ENCODE measurements at regions not wholly inside any gene's neighbourhood (a gene's known extent, or its start where the extent isn't known, plus 50 kb on each side); places are given as distances from the start of the nearest gene placed in this dataset.

- H3K4me3 Mint-ChIP-seq, result no peak overlapping the region
- H3K4me1 Mint-ChIP-seq, result no peaks in the 10 kb centered on the region
- no peak overlapping the region for H3K27ac Mint-ChIP-seq
- H3K36me3 Mint-ChIP-seq, result no peaks in the 10 kb centered on the region
- no peak for DNase-seq (ENCODE audit: low spot score in 2 of 2)
- H3K9me3 Mint-ChIP-seq, result peaks cover 3% of the 10 kb centered on the region
- ATAC-seq, result no peak
These were observed 208.8 kb downstream of the MELK start for GRCh38 chr9:36781533-36781932.

All from stimulated activated effector memory CD8-positive, alpha-beta T cell treated with anti-CD3 and anti-CD28 coated beads, Interleukin-12 subunit alpha, Interleukin-12 subunit beta, amount 100 ng/mL, for 72 hours (primary cell).